ENCODE measurements at regions not wholly inside any gene's neighbourhood (a gene's known extent, or its start where the extent isn't known, plus 50 kb on each side); places are given as distances from the start of the nearest gene placed in this dataset.

DNA sequence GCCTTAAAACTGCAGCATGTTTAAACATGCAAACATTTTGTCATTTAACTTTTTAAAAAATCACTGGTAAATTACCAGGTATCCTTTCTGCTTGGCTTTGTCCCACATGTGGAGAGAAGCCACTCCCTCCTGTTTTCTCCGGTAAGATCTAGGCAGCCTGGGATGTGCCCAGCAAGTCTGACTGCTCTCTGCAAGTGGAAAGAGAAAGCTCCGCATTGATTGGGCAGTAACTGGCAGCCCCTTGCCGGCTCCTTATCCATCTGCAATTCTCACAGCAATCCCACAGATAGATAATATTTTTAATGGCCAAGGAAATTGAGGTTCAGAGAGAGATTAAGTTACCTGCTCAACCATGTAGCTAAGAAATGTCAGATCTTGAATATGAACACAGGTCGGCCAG, 136.1 kb downstream of the TMEM200C start:
- Histone ChIP-seq H3K4me3 (ENCODE audit: low read depth in 2 of 2, low read length in 2 of 2) (no peak overlapping the region), H3K4me1 (ENCODE audit: control insufficient read depth, insufficient read depth, low read length) (no peaks in the 10 kb centered on the region), H3K36me3 (ENCODE audit: control insufficient read depth, insufficient read depth, low read length) (no peaks in the 10 kb centered on the region), H3K27ac (ENCODE audit: low read length) (no peak overlapping the region), H3K27me3 (ENCODE audit: control insufficient read depth, insufficient read depth, low read length) (no peaks in the 10 kb centered on the region; the same call in 1 of the 2 replicates), H3K9me3 (ENCODE audit: control insufficient read depth, insufficient read depth, low read depth, low read length) (no peaks in the 10 kb centered on the region)
- in situ Hi-C loops (cut with HindIII; ENCODE audit: low pct_unique_long_range_greater_than_20kb, low sequenced_read_pairs) (no loop called here), intact Hi-C loops (cut with micrococcal nuclease; ENCODE audit: unreplicated experiment) (no loop called here)
- DNase-seq (ENCODE audit: low read depth, low spot score) = no peak
- POLR2A ChIA-PET = no interaction called here
- ATAC-seq = no peak
- CTCF ChIA-PET = no interaction called here
- TF ChIP-seq POLR2AphosphoS5 (IDR thresholded peaks at IDR 0.05; ENCODE audit: low read depth, low read length) = no peak
- TF ChIP-seq TCF7L2 (IDR thresholded peaks at IDR 0.05; ENCODE audit: low read depth, low read length) = no peak
- TF ChIP-seq, protein P1, sequence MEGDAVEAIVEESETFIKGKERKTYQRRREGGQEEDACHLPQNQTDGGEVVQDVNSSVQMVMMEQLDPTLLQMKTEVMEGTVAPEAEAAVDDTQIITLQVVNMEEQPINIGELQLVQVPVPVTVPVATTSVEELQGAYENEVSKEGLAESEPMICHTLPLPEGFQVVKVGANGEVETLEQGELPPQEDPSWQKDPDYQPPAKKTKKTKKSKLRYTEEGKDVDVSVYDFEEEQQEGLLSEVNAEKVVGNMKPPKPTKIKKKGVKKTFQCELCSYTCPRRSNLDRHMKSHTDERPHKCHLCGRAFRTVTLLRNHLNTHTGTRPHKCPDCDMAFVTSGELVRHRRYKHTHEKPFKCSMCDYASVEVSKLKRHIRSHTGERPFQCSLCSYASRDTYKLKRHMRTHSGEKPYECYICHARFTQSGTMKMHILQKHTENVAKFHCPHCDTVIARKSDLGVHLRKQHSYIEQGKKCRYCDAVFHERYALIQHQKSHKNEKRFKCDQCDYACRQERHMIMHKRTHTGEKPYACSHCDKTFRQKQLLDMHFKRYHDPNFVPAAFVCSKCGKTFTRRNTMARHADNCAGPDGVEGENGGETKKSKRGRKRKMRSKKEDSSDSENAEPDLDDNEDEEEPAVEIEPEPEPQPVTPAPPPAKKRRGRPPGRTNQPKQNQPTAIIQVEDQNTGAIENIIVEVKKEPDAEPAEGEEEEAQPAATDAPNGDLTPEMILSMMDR (IDR thresholded peaks at IDR 0.05) = no peak
- TF ChIP-seq, protein P2, sequence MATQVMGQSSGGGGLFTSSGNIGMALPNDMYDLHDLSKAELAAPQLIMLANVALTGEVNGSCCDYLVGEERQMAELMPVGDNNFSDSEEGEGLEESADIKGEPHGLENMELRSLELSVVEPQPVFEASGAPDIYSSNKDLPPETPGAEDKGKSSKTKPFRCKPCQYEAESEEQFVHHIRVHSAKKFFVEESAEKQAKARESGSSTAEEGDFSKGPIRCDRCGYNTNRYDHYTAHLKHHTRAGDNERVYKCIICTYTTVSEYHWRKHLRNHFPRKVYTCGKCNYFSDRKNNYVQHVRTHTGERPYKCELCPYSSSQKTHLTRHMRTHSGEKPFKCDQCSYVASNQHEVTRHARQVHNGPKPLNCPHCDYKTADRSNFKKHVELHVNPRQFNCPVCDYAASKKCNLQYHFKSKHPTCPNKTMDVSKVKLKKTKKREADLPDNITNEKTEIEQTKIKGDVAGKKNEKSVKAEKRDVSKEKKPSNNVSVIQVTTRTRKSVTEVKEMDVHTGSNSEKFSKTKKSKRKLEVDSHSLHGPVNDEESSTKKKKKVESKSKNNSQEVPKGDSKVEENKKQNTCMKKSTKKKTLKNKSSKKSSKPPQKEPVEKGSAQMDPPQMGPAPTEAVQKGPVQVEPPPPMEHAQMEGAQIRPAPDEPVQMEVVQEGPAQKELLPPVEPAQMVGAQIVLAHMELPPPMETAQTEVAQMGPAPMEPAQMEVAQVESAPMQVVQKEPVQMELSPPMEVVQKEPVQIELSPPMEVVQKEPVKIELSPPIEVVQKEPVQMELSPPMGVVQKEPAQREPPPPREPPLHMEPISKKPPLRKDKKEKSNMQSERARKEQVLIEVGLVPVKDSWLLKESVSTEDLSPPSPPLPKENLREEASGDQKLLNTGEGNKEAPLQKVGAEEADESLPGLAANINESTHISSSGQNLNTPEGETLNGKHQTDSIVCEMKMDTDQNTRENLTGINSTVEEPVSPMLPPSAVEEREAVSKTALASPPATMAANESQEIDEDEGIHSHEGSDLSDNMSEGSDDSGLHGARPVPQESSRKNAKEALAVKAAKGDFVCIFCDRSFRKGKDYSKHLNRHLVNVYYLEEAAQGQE (IDR thresholded peaks at IDR 0.05; ENCODE audit: insufficient read depth in 1 of 2, low read depth in 2 of 2, low read length in 1 of 2) = no peak
- no TSS peak for BruUV-seq (replicated peaks)

DNA sequence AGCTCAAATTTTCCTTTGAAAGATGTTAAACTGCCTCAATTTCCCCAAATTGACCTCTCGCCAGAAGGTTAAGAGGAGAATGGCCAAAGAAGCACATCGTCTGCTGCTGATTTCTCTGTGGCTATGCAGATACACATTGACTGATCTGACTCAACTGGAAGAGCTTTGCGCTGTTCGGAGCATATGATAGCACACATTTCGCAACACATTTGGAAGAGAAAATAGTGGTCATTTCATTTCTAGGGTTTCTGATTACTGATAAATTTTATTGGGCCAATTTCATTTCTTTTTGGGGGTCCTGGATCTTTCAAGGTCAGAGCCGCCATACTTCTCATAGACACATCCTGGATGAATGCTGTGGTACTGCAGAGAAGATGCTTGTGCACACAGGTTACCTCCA, 138.5 kb downstream of the TMEM200C start:
- in situ Hi-C loops (cut with HindIII; ENCODE audit: low pct_unique_long_range_greater_than_20kb, low sequenced_read_pairs) = no loop called here
- TF ChIP-seq, protein P1 (IDR thresholded peaks at IDR 0.05) = no peak
- TF ChIP-seq SIN3A (IDR thresholded peaks at IDR 0.05; ENCODE audit: borderline replicate concordance, insufficient read depth, low read depth, low read length) = no peak
- no peak for TF ChIP-seq TCF7L2 (IDR thresholded peaks at IDR 0.05; ENCODE audit: low read depth, low read length)
- TF ChIP-seq POLR2AphosphoS5 (IDR thresholded peaks at IDR 0.05; ENCODE audit: low read depth, low read length) = no peak
- TF ChIP-seq, protein P2 (IDR thresholded peaks at IDR 0.05; ENCODE audit: insufficient read depth in 1 of 2, low read depth in 2 of 2, low read length in 1 of 2) = no peak
- intact Hi-C loops (cut with micrococcal nuclease; ENCODE audit: unreplicated experiment) = no loop called here

More for the DNA sequence above, 138.5 kb downstream of the TMEM200C start:
- ChIA-PET CTCF (no interaction called here), POLR2A (no interaction called here)
- H3K4me3 ChIP-seq (ENCODE audit: low read depth in 2 of 2, low read length in 2 of 2) = no peak overlapping the region
- no peaks in the 10 kb centered on the region; the same call in 1 of the 2 replicates for H3K27me3 ChIP-seq (ENCODE audit: control insufficient read depth, insufficient read depth, low read length)
- no peaks in the 10 kb centered on the region for H3K36me3 ChIP-seq (ENCODE audit: control insufficient read depth, insufficient read depth, low read length)
- H3K9me3 ChIP-seq (ENCODE audit: control insufficient read depth, insufficient read depth, low read depth, low read length) = no peaks in the 10 kb centered on the region
- DNase-seq (ENCODE audit: low read depth, low spot score) (no peak), ATAC-seq (no peak)
- BruUV-seq (replicated peaks) = no TSS peak
- no peaks in the 10 kb centered on the region for H3K4me1 ChIP-seq (ENCODE audit: control insufficient read depth, insufficient read depth, low read length)
- H3K27ac ChIP-seq (ENCODE audit: low read length) = no peak overlapping the region

All from Panc1 (cell line).